ENCODE measurements at regions not wholly inside any gene's neighbourhood (a gene's known extent, or its start where the extent isn't known, plus 50 kb on each side); places are given as distances from the start of the nearest gene placed in this dataset.

GRCh38 chrX:39927380-39927779 lies 170.4 kb downstream of the BCOR start:
- Histone ChIP-seq H3K9me3 (no peaks in the 10 kb centered on the region), H3K36me3 (no peaks in the 10 kb centered on the region), H3K4me3 (no peak overlapping the region), H3K4me1 (ENCODE audit: insufficient read depth) (no peaks in the 10 kb centered on the region), H3K27me3 (no peaks in the 10 kb centered on the region), H3K27ac (no peak overlapping the region)
- TF ChIP-seq EP300 (IDR thresholded peaks at IDR 0.05) (no peak), CTCF (IDR thresholded peaks at IDR 0.05) (no peak), POLR2A (IDR thresholded peaks at IDR 0.05) (no peak)
- intact Hi-C loops (cut with DNase I) = loop anchor here in 1 of 4 donors (5.0 kb wide), 1 partner anchor 65 kb away; no protein-coding TSS in a partner anchor
- 69 to 74% (median 71%) methylated on average over 4 of the region's 4 CpGs for WGBS, 3 donors
- no peak for DNase-seq

DNA sequence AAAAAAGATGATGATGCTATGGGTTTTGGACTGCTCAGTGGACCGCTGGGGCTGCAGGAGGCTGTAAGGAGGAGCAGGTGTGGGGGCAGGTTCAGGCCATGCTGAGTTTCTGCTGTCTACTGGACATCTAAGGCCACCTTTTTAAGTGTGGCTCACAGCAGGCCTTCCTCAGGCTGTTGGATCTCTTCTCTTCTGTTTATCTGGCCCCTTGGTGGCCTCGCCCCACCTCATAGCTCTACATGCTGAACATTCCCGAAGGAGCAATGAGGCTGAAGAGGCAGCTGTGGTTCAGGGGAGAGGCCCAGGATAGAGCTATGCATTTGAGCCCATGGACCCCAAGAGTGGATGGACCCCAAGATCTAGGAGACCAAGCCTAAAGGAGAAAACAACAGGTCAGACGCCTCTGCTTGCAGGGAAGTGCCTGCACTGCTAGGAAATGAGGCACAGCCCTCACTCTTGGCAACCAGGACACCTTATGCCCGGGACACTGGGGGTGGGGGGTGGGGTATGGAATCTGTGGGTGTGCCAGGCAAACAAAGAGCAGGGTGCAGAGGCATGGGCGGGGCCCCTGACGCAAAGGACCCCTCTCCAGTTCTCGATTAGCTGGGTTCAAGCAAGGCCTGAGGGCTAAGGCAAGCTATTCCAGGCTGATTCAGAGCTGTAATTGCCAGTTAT lies 168.9 kb downstream of the BCOR start:
- intact Hi-C loops (cut with DNase I) = loop anchor here in 1 of 4 donors (5.0 kb wide), 1 partner anchor 63 kb away; no protein-coding TSS in a partner anchor
- Histone ChIP-seq H3K4me1 (ENCODE audit: insufficient read depth) (no peaks in the 10 kb centered on the region), H3K27ac (no peak overlapping the region), H3K9me3 (no peaks in the 10 kb centered on the region), H3K36me3 (no peaks in the 10 kb centered on the region), H3K27me3 (no peaks in the 10 kb centered on the region), H3K4me3 (no peak overlapping the region)
- 65 to 77% (median 72%) methylated on average over 8 of the region's 8 CpGs for WGBS, 3 donors
- no peak for DNase-seq
- no peak for TF ChIP-seq EP300 (IDR thresholded peaks at IDR 0.05)
- TF ChIP-seq CTCF (IDR thresholded peaks at IDR 0.05) = no peak
- no peak for TF ChIP-seq POLR2A (IDR thresholded peaks at IDR 0.05)

GRCh38 chrX:39929379-39930025 lies 168.3 kb downstream of the BCOR start:
- DNase-seq = no peak
- H3K27ac ChIP-seq = no peak overlapping the region
- 81 to 84% (median 82%) methylated on average over 13 of the region's 13 CpGs for WGBS, 3 donors
- no peak overlapping the region for H3K4me3 ChIP-seq
- no peaks in the 10 kb centered on the region for H3K36me3 ChIP-seq
- no peaks in the 10 kb centered on the region for H3K9me3 ChIP-seq
- H3K4me1 ChIP-seq (ENCODE audit: insufficient read depth) = no peaks in the 10 kb centered on the region
- no peaks in the 10 kb centered on the region for H3K27me3 ChIP-seq
- no peak for TF ChIP-seq EP300 (IDR thresholded peaks at IDR 0.05)
- no peak for TF ChIP-seq CTCF (IDR thresholded peaks at IDR 0.05)
- TF ChIP-seq POLR2A (IDR thresholded peaks at IDR 0.05) = no peak
- intact Hi-C loops (cut with DNase I) = loop anchor here in 1 of 4 donors (5.0 kb wide), 1 partner anchor 63 kb away; no protein-coding TSS in a partner anchor

DNA sequence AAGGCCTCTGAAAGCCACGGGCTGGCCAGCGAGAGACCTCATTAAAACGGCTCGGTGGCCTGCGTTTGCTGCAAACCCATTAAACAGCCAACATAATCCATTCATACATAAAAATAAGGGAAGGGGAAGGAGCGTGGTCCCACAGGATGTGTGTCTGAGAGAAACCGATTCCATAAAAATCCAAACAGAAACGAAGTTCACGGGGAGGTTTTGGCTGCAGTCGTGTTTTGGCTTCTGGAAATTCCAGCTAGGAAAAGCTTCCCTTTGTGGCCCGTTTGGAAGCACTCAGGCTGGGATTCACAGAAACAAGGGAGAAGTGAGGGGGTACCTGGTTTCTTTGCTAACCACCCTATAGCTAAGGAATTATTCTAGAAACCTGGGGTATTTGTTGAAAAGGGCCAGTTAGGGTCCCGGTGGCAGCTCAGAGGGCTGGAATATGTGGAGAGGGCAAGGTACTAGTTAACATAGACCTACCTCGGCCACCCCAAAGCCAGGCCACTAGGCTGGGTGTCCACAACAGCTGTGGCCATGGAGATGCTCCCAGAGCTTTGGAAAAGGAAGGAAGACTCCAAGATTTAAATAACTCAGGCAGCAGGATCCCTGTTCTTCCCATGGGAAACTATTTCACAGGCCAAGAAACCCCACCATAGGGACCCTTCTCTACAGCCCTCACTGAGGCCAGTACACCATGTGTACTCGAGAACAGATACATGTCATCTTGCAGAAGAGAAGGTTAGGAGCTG lies 166.8 kb downstream of the BCOR start:
- H3K9me3 ChIP-seq = no peaks in the 10 kb centered on the region
- H3K36me3 ChIP-seq = no peaks in the 10 kb centered on the region
- intact Hi-C loops (cut with DNase I) = no loop called here
- 27 to 41% (median 32%) methylated on average over 14 of the region's 14 CpGs for WGBS, 3 donors
- H3K4me1 ChIP-seq (ENCODE audit: insufficient read depth) = no peaks in the 10 kb centered on the region
- H3K4me3 ChIP-seq = no peak overlapping the region
- peak in 1 of 5 donors; percentile 23 for DNase-seq
- peak overlapping the region; percentile 33 to 58 for H3K27ac ChIP-seq
- TF ChIP-seq POLR2A (IDR thresholded peaks at IDR 0.05) (no peak), CTCF (IDR thresholded peaks at IDR 0.05) (no peak), EP300 (IDR thresholded peaks at IDR 0.05) (no peak)
- no peaks in the 10 kb centered on the region for H3K27me3 ChIP-seq

Data from ovary (tissue), 7 donors.